NCI-H1417 treated with DMSO at 0.1 percent for 48 hours (cell line): ENCODE measurements at regions not wholly inside any gene's neighbourhood (a gene's known extent, or its start where the extent isn't known, plus 50 kb on each side); places are given as distances from the start of the nearest gene placed in this dataset.
"Not testable (repeated sequence)": the region's sequence is repeated elsewhere in the genome, so short reads cannot be mapped to it uniquely, and the experiment has no call there.

ENCODE experiments used
- DNase-seq: peaks from one replicate; lab custom pipeline; 2025; lab: John Stamatoyannopoulos, UW

DNA sequence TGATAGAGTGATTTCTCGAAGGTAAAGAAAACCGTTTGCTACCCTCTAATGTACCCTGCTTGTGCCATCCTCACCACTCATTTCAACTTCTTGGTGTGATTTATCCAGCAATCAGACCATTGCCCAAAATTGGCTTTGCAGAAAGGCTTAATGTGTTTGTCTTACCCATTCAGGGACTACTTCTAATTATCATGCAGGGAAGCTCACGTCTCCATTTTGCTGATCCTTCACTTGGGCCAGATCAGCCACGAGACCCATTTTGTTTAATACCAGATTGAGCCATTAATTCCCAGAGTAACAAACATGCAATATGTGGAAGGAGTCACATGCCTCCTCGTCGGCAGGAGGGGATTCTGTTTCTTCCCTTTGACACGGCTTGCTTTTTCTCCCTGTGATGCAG, 51.1 kb upstream of the CRY1 start:
- DNase-seq: no peak

DNA sequence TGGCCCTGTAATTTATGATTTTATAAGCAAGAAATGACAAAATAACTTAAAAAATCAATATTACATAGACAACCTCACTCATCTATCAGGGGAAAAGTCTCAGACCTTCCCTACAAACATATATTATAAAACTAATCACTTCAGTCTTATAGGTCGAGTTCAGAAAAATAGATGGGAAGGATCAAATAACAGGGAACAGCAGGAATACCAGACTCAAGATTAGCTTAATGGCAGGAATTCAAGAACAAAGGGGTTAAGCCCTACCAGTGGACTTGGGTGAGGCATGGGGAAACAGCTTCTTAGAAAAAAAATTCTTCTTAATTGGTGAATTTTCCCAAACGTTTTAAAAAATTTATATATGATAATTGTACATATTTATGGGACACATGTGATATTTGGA, 51.6 kb upstream of the CRY1 start:
- no peak for DNase-seq

DNA sequence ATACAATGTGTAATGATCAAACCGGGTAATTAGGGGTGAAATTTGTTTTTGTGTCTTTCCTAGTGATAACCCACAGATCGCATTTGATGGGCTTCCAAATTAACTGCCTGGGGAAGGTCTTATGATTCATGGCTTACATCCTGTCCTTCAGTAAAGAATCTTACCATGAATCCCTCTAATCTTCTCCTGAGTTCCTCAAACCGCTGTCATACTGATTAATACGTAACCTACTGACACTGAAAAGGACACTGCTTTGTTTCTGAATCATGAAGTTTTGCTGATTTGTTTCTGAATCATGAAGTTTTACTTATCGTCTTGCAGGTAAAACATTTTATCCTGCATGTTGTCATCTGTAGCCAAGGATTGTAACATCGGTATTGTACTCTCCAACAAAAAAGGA, 52.0 kb upstream of the CRY1 start:
- no peak for DNase-seq

DNA sequence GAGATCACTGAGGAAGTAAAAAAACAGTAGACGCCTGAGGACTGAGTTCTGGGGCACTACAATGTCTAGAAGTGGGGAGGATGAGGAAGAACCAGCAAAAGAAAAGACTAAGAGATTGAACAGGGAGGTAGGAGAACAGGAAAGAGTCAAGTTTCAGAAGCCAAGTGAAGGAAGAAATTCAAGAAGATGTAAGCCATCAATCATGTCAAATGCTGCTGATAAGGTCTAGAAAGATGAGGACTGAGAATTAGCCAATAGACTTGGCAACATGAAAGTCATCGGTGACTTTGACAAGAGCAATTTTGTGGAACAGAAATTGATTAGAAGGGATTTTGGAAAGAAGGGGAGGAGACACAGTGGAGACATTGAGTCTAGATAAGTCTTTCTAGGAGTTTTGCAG, 54.8 kb upstream of the CRY1 start:
- no peak for DNase-seq

DNA sequence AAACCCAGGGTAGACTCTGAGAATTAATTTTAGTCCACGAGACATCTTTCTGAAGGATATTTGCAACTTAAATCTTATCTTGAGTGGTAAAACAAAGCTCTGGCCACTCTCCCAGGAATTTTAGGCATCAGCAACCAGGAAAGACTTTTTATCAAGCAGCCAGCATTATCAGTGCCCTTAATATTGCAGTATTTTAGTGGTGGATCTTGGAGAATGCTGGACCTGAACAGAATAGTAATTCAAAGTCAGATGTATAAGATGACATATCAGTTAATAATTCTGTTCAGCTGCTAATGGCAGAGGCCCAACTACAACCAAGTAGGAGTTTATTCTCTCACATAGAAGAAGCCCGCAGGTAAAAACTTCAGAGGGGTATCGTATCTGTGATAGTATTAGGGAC, 59.0 kb upstream of the CRY1 start:
- no peak for DNase-seq

DNA sequence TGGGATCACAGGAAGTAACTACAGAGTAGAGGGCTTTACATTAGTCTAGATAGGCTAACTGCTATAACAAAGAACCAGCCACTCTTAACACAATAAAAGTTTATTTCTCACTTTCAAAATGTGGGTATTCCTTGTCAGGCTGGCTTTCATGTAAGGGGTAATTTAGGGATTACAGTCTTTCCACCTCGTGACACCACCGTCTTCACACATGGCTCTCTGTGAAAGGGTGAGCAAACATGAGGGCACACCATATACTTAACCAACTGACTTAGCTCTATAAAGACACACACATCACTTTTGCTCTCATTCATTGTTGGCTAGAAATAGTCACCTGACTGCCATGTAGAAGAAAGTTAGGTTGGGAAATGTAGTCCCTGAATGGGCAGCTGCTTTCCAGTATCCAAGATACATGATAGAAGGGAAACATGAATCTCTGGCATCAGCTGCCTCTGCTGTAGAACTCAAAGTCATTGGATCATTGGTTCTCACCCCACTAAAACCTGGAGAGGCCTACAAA, 66.1 kb upstream of the CRY1 start:
- no peak for DNase-seq

DNA sequence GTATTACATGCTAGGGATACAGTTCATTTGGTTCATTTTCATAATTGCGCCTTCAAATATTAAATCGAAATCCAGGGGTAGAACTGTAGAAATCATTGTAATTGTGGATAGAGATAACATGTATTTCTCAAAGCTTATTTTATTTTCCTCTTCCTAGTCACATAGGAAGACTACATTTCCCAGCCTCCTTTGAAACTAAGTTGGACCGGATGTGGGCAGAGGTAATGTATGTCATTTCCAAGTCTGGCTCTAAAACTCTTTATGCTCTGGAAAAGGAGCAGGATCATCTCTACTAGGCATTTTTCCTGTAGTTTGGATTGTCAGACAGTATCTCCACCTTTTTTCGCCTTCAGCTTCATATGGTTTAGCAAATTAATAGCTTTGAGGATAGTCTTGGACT, 70.1 kb upstream of the CRY1 start:
- DNase-seq: no peak

DNA sequence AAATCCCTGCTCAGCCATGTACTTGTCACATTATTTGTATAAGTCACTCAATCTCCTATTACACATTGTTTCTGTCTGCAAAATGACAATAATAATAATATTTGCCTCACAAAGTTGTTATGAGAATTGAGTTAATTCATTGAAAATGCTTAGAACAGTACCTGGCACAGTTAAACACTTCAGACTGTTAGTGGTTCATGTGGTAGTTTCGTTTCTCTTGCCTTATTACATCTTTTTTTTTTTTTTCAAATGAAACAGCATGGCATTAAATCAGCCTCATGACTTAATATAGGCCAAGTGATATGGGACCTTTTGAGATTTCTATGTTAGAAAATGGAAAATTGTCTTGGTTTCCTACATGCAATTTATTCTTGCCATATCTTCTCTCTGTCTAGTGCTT, 71.0 kb upstream of the CRY1 start:
- no peak for DNase-seq

DNA sequence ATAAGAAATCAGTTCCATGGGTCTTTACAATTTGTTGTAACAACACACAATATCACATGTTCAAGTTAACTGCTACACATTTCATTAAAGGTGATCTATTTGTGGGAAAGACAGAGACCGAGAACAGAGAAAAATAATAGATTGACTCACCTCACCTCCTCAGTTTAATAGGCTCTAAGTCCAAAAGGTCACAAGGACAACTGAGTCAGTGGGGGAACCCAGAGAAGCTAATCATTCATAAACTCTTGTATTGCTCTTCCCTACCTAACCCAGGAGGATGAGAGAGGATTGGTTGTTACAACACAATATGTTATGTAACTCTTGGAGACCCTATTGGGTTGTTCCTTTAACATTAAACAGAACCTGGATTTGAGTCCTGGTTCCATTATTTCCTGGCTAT, 72.2 kb upstream of the CRY1 start:
- DNase-seq: no peak

DNA sequence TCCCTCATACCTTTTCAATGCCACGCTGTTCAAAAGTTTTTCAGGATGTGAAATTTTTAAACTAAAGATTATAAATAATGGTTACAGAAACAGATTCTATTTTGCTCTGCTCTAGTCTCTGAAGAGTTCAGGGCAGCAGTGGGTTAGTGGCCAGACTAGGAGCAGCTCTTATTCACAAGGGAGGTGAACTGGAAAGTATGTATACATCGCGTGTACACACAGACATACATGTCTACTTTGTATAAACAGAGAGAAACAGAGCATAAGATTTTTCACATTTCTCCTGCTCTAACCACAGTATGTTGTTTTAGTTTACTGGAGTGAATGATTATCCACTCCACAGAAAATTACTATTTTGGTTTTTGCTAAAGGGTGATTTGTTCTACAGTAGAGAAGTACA, 74.4 kb upstream of the CRY1 start:
- no peak for DNase-seq

DNA sequence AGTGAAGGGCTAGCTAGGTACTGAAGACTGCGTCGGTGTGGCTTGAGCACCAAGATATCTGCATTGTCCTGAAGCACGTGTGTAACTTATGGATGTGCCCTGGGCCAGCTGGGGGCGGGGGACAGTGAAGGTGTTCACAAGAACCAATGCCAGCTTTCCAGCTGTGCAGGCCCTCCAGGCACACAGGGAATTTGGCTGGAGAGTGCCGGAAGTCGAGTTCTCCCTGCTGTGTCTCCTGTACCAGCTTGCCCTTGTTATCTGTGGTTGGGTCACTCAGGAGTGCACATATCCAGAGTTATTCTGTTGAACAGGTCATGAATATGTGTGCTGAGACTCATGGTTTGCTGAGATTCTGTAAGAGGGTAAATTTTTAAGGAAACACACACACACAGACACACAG, 75.9 kb upstream of the CRY1 start:
- DNase-seq: no peak

DNA sequence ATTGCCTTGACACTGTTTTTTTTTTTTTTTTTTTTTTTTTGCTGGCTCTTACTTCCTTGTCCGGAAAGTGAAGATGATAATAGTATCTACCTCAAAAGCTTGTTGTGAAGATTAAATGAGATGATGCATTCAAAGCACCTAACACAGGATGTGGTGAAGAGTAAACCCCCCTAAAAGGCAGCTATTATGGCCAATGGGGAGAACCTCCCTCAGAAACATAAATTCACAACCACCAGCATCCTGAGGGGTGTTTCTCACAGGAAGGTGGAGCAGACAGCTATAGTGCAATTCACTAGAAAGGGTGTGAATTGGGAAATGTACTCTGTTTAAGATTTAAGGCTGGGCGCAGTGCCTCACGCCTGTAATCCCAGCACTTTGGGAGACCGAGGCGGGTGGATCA, 85.4 kb upstream of the CRY1 start:
- DNase-seq: no peak

DNA sequence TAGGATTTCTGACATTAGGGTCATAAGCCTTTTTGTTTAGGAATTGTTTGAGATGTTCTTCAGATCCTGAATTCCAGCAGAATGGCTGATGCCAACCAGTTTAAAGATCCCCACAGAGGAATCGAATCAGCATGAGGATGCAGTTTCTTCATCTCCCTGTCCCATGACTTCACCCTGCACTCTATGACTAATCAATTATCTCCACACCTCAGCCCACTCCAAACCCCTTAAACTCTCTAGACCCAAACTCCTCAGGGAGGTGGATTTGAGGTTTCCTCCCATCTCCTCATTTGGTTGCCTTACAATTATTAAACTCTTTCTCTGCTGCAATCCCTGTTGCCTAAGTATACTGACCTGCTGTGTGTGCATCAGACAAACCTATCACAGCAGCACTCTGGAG, 86.5 kb upstream of the CRY1 start:
- no peak for DNase-seq

DNA sequence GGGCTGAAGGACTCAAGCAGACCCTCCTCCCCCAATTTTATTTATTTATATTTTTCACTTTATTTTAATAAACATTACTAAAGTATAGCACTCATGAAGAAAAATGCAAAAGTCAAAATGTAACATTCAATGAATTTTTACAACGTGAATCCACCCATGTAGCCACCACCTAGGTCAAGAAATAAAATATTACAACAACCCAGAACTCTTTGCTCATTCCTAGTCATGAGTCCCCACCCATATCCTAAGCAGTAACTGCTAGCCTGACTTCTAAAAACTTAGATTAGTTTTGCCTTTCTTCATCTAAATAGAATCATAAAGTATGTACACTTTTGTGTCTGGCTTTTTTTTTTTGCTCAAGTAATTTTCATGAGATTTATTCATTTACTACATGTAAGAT, 86.9 kb upstream of the CRY1 start:
- no peak for DNase-seq

DNA sequence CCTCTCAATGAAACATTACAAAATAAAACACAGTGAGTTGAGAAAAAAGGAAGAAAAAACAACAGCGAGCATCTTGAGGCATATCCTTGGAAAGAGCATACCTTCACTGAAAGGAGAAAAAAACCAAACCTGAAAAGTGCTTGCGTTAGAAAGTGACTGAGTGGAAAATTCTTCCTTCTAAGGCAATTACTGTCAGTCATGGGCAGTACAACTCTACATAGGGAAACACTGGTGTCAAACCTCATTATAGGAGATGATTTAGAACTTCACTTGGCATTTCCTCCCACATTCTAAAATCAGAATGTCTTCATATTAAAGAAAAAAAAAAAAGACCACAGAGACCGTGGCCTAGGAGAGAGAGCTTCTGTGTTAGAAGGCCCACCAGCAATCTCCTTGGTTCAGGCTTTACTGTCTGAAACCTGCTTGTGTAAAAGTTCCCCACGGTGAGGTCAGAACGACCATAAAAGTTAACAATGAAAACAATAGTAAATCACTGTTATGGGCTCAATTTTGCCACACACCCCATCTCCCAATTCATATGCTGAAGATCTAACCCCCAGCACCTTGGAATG, 91.1 kb upstream of the CRY1 start:
- no peak for DNase-seq

DNA sequence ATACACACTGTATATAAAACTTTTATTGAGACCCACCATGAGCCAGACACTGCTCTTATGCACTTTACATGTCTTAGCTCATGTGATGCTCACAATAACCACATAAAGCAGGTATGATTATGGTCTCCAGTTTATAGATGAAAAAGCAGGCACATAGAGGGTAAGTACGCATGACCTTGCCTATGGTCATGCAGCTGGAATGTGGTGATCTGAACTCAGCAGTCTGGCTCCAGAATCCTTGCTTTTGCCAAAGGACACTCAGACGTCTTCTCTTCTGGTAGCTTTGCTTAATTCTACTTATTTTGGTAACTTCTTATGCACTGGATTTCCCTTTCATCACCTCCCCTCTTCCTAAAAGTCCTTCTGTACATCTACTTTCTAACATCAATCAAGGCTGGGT, 103.3 kb upstream of the CRY1 start:
- no peak for DNase-seq

DNA sequence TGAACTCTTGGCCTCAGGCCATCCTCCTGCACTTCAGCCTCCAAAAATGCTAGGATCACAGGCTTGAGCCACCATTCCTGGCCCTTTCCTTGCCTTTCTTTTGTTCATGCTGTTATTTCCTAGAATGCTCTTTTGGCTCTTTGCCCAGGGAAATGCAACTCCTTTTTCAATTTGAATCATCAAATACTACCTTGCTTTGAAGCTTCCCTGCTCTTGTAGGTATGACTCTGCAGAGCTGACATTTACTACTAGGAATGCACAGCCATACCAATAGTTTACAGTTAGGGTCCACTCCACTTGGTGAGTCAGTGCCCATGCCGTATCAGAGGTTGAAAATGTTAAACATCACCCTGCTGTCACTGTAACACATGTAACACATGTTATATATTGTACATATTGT, 107.0 kb upstream of the CRY1 start:
- no peak for DNase-seq

DNA sequence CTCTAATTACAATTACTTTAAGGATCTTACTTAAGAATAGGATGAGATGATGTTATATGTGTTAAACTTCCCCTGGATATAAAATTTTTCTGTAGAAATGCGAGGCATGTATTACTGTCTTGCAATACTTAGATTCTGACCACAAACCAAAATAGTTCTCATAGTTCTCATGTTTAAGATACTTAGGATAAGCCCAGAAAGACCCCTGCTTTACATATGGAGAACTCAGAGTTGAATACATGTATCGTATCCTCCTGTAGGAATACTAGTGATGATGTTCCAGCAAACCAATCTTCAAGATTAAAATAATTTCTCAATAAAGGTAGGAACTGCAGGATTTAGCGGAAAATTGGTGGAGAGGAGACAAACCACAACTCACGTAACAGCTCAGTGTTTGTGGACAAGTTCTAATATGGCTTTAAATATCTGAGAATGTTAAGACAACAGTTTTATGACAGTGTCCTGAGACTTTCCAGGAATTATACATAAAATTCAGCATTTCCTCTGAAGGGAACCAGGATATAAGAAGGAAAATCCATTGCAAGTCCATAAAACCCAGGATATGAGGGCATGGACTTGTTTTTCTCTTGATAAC, 114.7 kb upstream of the CRY1 start:
- no peak for DNase-seq

DNA sequence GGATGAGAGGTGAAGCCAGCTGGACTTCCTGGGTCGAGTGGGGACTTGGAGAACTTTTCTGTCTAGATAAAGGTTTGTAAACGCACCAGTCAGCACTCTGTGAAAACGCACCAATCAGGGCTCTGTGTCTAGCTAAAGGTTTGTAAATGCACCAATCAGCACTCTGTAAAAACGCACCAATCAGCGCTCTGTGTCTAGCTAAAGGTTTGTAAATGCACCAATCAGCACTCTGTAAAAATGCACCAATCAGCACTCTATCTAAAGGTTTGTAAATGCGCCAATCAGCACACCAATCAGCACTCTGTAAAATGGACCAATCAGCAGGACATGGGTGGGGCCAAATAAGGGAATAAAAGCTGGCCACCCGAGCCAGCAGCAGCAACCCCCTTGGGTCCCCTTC, 116.4 kb upstream of the CRY1 start:
- DNase-seq: not testable (repeated sequence)

DNA sequence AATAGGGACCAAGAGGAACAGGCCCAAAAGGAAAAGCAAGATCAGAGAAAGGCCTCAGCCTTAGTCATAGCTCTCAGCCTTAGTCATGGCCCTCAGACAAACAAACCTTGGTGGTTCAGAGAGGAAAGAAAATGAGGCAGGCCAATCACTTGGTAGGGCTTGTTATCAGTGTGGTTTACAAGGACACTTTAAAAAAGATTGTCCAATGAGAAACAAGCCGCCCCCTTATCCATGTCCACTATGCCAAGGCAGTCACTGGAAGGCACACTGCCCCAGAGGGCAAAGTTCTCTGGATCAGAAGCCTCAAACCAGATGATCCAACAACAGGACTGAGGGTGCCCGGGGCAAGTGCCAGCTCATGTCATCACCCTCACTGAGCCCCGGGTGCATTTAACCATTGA, 121.0 kb upstream of the CRY1 start:
- not testable (repeated sequence) for DNase-seq

DNA sequence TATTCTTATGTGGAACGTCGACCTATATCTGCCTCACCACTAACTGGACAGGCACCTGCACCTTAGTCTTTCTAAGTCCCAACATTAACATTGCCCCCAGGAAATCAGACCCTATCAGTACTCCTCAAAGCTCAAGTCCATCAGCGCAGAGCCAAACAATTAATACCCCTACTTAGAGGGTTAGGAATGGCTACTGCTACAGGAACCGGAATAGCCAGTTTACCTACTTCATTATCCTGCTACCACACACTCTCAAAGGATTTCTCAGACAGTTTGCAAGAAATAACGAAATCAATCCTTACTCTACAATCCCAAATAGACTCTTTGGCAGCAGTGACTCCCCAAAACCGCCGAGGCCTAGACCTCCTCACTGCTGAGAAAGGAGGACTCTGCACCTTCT, 123.1 kb upstream of the CRY1 start:
- not testable (repeated sequence) for DNase-seq

DNA sequence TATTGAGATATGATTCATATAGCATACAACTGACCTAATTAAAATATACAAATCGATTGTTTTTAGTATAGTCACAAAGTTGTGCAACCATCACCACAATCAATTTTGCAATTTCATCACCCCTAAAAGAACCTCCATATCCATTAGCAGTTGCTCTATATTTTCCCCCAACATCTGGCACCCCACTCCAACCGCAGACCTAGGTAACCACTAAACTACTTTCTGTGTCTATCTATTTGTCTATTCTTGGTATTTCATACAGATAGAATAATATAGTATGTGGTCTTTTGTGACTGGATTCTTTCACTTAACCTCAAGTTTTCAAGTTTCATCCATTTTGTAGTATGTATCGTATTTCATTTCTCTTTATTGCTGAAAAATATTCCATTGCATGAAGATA, 126.0 kb upstream of the CRY1 start:
- DNase-seq: no peak

DNA sequence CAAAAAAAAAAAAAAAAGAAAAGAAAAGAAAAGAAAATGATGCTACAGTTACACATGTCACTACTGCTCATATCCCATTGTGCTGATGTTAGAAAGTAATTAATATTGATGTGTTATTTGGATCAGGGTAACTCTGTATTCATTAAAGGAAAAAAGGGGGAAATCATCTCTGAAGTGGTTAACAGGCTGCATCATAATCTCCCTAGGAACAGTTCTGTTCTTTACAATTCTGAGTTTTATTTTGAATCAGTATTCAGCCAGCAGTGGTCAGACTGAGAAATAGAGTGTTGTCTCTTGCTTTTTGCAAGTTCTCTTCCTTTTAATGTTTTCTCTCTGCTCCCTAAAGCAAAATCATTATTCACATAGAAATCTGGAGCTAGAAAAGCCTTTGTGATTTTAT, 128.6 kb upstream of the CRY1 start:
- DNase-seq: no peak

DNA sequence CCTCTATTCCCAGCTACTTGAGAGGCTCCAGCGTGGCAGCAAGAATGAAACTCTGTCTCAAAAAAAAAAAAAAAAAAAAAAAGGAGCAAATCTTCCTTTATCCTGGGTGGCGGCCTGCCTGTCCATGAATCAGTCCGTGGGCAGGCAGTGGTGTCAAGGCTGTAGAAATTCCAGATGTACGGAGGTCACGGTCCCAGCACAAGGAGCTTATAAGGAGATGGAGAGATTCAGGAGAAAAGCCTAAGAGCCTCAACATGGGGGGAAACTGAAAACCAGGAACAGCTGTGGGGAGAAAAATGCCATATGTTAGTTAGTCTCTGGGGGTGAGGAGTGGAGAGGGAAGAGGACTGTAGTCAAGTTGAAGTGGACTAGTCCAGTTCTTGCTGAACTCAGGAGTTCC, 130.5 kb upstream of the CRY1 start:
- no peak for DNase-seq
